ENCODE measurements at regions not wholly inside any gene's neighbourhood (a gene's known extent, or its start where the extent isn't known, plus 50 kb on each side); places are given as distances from the start of the nearest gene placed in this dataset.

DNA sequence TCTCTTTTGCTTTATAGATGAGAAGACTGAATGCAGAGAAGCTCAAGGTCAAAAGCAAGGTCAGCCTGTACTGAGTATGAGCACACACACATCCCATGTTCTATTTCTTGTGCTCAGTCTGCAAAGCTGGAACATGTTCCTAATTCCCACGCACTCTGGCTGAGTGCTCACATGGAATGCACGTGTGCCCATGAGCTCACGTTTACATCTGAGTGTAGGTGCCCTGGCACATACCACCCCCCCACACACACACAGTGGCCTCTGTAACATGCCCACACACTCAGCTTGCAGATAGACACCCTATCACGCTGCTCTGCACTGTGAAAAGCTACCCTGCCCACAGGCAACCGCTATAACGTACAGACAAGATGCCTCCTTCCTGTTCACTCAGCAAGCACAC is 700.1 kb downstream of the MED13L start (continued):
- TF ChIP-seq, protein P1, sequence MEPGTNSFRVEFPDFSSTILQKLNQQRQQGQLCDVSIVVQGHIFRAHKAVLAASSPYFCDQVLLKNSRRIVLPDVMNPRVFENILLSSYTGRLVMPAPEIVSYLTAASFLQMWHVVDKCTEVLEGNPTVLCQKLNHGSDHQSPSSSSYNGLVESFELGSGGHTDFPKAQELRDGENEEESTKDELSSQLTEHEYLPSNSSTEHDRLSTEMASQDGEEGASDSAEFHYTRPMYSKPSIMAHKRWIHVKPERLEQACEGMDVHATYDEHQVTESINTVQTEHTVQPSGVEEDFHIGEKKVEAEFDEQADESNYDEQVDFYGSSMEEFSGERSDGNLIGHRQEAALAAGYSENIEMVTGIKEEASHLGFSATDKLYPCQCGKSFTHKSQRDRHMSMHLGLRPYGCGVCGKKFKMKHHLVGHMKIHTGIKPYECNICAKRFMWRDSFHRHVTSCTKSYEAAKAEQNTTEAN (CRISPR knock-in tag; IDR thresholded peaks at IDR 0.05) = no peak
- TF ChIP-seq U2AF2 (optimal IDR thresholded peaks at IDR 0.05; ENCODE audit: low read depth, low read length) (no peak), FOXJ2 (tag; IDR thresholded peaks at IDR 0.05) (no peak)
- TF ChIP-seq, protein P2, sequence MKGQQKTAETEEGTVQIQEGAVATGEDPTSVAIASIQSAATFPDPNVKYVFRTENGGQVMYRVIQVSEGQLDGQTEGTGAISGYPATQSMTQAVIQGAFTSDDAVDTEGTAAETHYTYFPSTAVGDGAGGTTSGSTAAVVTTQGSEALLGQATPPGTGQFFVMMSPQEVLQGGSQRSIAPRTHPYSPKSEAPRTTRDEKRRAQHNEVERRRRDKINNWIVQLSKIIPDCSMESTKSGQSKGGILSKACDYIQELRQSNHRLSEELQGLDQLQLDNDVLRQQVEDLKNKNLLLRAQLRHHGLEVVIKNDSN (CRISPR knock-in tag; IDR thresholded peaks at IDR 0.05) = no peak

DNA sequence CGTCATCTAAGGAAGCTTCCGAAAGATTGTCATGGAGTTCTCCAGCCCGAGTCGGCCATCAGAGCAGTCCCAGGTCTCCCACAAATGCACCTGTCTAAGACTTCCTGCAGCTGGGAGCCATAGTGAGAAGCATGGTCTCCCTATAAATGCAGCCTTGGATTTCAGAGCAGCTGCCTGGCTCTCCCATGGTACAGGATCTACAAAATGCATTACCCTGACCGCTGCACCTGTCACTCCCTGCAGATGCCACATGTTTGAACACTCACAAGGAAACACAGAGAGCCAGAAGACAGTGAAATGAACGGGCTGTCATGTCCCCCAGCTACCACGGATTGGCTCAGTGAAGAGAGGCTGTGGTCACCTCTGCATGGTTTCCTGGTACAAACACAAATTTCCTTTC is 702.7 kb downstream of the MED13L start:
- BruUV-seq (replicated peaks) = no TSS peak
- Histone ChIP-seq H4K20me1 (replicated peaks; ENCODE audit: control insufficient read depth, insufficient read depth, low read length) (no peaks in the 10 kb centered on the region), H2AFZ (ENCODE audit: low read depth, low read length) (no peak overlapping the region), H3K9me1 (ENCODE audit: control insufficient read depth, insufficient read depth, low read length) (no peaks in the 10 kb centered on the region), H3K79me2 (ENCODE audit: control insufficient read depth, insufficient read depth, low read length) (no peaks in the 10 kb centered on the region), H3K9me3 (replicated peaks; ENCODE audit: control insufficient read depth, insufficient read depth, low read depth, low read length) (no peaks in the 10 kb centered on the region), H3K4me1 (replicated peaks in 1 of 2; ENCODE audit: control insufficient read depth in 2 of 2, insufficient read depth in 2 of 2, low read length in 2 of 2) (no peaks in the 10 kb centered on the region), H3K36me3 (ENCODE audit: control insufficient read depth, insufficient read depth, low read length) (no peaks in the 10 kb centered on the region), H3K27me3 (ENCODE audit: control insufficient read depth in 2 of 2, insufficient read depth in 2 of 2, low read length in 2 of 2) (peaks cover 0 to 22% of the 10 kb centered on the region in 2 experiments; a peak in 2 of 5 replicates), H3K9ac (ENCODE audit: insufficient read depth in 1 of 2, low read depth in 2 of 2, low read length in 2 of 2) (no peak overlapping the region), H3K4me3 (no peak overlapping the region), H3K4me2 (ENCODE audit: insufficient read depth, low read length) (no peak overlapping the region), H3K27ac (ENCODE audit: extremely low read depth, low read depth, low read length) (no peak overlapping the region)
- TF ChIP-seq LCOR (CRISPR knock-in tag; IDR thresholded peaks at IDR 0.05) = no peak
- TF ChIP-seq HNRNPH1 (optimal IDR thresholded peaks at IDR 0.05; ENCODE audit: low read depth, low read length) = no peak
- TF ChIP-seq ZNF12 (CRISPR knock-in tag; IDR thresholded peaks at IDR 0.05) = no peak
- TF ChIP-seq, protein P3, sequence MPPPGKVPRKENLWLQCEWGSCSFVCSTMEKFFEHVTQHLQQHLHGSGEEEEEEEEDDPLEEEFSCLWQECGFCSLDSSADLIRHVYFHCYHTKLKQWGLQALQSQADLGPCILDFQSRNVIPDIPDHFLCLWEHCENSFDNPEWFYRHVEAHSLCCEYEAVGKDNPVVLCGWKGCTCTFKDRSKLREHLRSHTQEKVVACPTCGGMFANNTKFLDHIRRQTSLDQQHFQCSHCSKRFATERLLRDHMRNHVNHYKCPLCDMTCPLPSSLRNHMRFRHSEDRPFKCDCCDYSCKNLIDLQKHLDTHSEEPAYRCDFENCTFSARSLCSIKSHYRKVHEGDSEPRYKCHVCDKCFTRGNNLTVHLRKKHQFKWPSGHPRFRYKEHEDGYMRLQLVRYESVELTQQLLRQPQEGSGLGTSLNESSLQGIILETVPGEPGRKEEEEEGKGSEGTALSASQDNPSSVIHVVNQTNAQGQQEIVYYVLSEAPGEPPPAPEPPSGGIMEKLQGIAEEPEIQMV (tag; conservative IDR thresholded peaks at IDR 0.05; ENCODE audit: low read depth) = no peak
- no peak for ATAC-seq
- in situ Hi-C loops (cut with MboI) (no loop called here), intact Hi-C loops (cut with micrococcal nuclease) (no loop called here)
- WGBS (ENCODE audit: insufficient coverage, low coverage, missing lambda C conversion rate) = 1% methylated on average over 7 of the region's 7 CpGs
- no peak for DNase-seq (ENCODE audit: extremely low read depth in 1 of 4, low spot score in 3 of 4)
- ChIA-PET CTCF (ENCODE audit: low intra/inter-chr PET ratio) (no interaction called here), POLR2A (no interaction called here)
- FAIRE-seq = no peak

Data from K562 (cell line).